Osteocyte (in vitro differentiated cells): ENCODE measurements at regions not wholly inside any gene's neighbourhood (a gene's known extent, or its start where the extent isn't known, plus 50 kb on each side); places are given as distances from the start of the nearest gene placed in this dataset.

Experiments used
- DNase-seq: peaks from one replicate; pipeline ENCODE4 v3.0.0; 2021; ENCODE audit warnings: mixed read lengths; ENCODE audit not compliant: unreplicated experiment; ENCODE audit errors: extremely low spot score
- H3K27ac Mint-ChIP-seq: one replicate; pipeline ENCODE4 v1.8.0; 2021; ENCODE audit warnings: mild to moderate bottlenecking, mixed read lengths; ENCODE audit not compliant: unreplicated experiment
- H3K27me3 Mint-ChIP-seq: one replicate; pipeline ENCODE4 v1.8.0; 2021; ENCODE audit warnings: mixed read lengths; ENCODE audit not compliant: unreplicated experiment
- H3K36me3 Mint-ChIP-seq: one replicate; pipeline ENCODE4 v1.8.0; 2021; ENCODE audit warnings: mixed read lengths; ENCODE audit not compliant: unreplicated experiment
- H3K4me1 Mint-ChIP-seq: one replicate; pipeline ENCODE4 v1.8.0; 2021; ENCODE audit warnings: mixed read lengths; ENCODE audit not compliant: unreplicated experiment
- H3K4me3 Mint-ChIP-seq: one replicate; pipeline ENCODE4 v1.8.0; 2021; ENCODE audit warnings: mild to moderate bottlenecking, moderate library complexity, mixed read lengths; ENCODE audit not compliant: unreplicated experiment
- H3K9me3 Mint-ChIP-seq: one replicate; pipeline ENCODE4 v1.8.0; 2021; ENCODE audit warnings: mixed read lengths; ENCODE audit not compliant: unreplicated experiment
- TF ChIP-seq, protein P1 (sequence below): fragments of 200-600 bp; sonication (generic); IDR thresholded peaks from 2 replicates; pipeline ENCODE4 v1.5.0; 2021; ENCODE audit warnings: antibody characterized with exemption, mild to moderate bottlenecking, moderate library complexity

DNA sequence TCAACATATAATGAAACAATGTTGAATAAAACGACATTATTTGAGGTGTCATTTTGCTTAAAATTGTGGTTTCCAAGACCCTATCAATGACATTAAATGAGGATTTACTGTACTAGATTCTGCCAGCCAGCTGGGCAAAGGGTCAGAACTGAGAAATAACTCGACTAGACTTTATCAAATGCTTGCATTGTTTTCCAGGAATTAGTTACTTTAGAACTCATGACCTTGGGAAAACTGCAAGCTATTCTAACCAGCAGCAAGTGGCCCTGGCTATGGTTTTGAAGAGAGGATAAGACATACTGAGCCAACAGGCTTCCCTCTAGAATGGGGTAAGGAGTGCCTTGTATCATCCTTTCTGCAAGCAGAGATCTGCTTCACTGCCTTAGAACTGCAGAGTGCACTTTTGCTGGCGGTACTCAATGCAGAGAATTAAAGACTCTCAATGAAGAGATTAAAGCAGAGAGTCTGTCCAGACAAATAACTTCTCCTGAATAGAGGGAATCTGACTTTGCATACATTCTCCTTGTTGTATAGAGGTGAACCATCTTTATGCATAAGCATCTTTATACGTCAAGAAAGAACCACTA is 281.5 kb downstream of the ARL4A start:
- no peaks in the 10 kb centered on the region for H3K36me3 Mint-ChIP-seq
- no peaks in the 10 kb centered on the region for H3K4me1 Mint-ChIP-seq
- no peak for DNase-seq
- H3K9me3 Mint-ChIP-seq = no peaks in the 10 kb centered on the region
- TF ChIP-seq, protein P1, sequence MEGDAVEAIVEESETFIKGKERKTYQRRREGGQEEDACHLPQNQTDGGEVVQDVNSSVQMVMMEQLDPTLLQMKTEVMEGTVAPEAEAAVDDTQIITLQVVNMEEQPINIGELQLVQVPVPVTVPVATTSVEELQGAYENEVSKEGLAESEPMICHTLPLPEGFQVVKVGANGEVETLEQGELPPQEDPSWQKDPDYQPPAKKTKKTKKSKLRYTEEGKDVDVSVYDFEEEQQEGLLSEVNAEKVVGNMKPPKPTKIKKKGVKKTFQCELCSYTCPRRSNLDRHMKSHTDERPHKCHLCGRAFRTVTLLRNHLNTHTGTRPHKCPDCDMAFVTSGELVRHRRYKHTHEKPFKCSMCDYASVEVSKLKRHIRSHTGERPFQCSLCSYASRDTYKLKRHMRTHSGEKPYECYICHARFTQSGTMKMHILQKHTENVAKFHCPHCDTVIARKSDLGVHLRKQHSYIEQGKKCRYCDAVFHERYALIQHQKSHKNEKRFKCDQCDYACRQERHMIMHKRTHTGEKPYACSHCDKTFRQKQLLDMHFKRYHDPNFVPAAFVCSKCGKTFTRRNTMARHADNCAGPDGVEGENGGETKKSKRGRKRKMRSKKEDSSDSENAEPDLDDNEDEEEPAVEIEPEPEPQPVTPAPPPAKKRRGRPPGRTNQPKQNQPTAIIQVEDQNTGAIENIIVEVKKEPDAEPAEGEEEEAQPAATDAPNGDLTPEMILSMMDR = no peak
- H3K4me3 Mint-ChIP-seq = no peak overlapping the region
- H3K27ac Mint-ChIP-seq = no peak overlapping the region
- no peaks in the 10 kb centered on the region for H3K27me3 Mint-ChIP-seq

GRCh38 chr7:12970626-12971025 is 283.2 kb downstream of the ARL4A start:
- no peak for DNase-seq
- Mint-ChIP-seq H3K9me3 (no peaks in the 10 kb centered on the region), H3K36me3 (no peaks in the 10 kb centered on the region), H3K27ac (no peak overlapping the region), H3K4me3 (no peak overlapping the region), H3K27me3 (no peaks in the 10 kb centered on the region), H3K4me1 (no peaks in the 10 kb centered on the region)
- TF ChIP-seq, protein P1 = no peak

GRCh38 chr7:12974451-12975166 is 287.2 kb downstream of the ARL4A start:
- Mint-ChIP-seq H3K36me3 (no peaks in the 10 kb centered on the region), H3K9me3 (no peaks in the 10 kb centered on the region), H3K27ac (no peak overlapping the region), H3K4me1 (no peaks in the 10 kb centered on the region), H3K4me3 (no peak overlapping the region), H3K27me3 (no peaks in the 10 kb centered on the region)
- DNase-seq = no peak
- TF ChIP-seq, protein P1 = no peak

DNA sequence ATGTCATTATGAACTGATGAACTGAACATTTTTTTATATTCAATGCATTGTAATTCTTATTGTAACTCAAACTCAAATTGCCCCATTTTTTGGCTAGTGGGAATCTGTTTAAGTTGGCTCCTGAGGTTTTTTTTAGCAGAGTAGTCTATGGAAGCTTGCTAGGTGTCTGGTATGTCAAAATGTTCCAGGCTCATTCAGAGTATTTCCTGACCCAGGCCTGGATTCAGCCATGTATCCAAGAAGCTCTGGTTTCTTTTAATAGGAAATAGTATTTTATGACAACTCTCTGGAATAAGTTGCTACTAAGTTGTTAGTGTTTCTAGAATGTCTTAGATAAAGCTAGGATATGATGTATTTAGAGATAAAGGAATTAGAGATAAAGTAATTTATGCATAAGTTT is 288.0 kb downstream of the ARL4A start:
- no peaks in the 10 kb centered on the region for H3K9me3 Mint-ChIP-seq
- TF ChIP-seq, protein P1 = no peak
- no peak overlapping the region for H3K4me3 Mint-ChIP-seq
- no peaks in the 10 kb centered on the region for H3K4me1 Mint-ChIP-seq
- no peaks in the 10 kb centered on the region for H3K36me3 Mint-ChIP-seq
- H3K27ac Mint-ChIP-seq = no peak overlapping the region
- no peak for DNase-seq
- no peaks in the 10 kb centered on the region for H3K27me3 Mint-ChIP-seq

DNA sequence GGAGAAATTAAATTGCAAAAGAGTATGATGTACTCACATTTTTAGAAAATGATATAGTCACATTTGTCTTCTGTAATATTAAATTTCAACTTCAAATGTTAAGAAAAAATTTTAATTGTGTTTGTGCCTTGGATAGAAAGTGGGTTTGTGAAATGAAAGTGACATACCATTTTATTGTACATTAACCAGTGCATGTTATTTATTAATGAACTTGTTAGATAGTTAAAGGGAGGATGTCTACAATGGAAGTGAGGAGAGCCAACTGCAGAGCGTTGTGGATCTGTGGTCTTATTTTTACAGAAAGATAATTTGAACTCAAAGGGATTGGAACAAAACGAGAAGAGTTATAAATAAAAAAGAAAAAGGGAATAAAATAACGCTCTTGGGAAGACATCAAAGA is 291.7 kb downstream of the ARL4A start:
- Mint-ChIP-seq H3K4me3 (no peak overlapping the region), H3K4me1 (no peaks in the 10 kb centered on the region), H3K27me3 (peaks cover 2% of the 10 kb centered on the region), H3K27ac (no peak overlapping the region), H3K36me3 (no peaks in the 10 kb centered on the region), H3K9me3 (no peaks in the 10 kb centered on the region)
- no peak for DNase-seq
- TF ChIP-seq, protein P1 = no peak
